Activated CD4-positive, alpha-beta T cell treated with anti-CD3 and anti-CD28 coated beads, Interleukin-2, amount 50 U/mL, for 24 hours (primary cell): ENCODE measurements at regions not wholly inside any gene's neighbourhood (a gene's known extent, or its start where the extent isn't known, plus 50 kb on each side); places are given as distances from the start of the nearest gene placed in this dataset.
"Not testable (repeated sequence)": the region's sequence is repeated elsewhere in the genome, so short reads cannot be mapped to it uniquely, and the experiment has no call there.

Source experiments
- DNase-seq, 2 donors: peaks; one replicate each; pipeline ENCODE4 v3.0.0-alpha.2; 2020; ENCODE audit warnings: low read depth in 1 of 2, low spot score in 1 of 2

DNA sequence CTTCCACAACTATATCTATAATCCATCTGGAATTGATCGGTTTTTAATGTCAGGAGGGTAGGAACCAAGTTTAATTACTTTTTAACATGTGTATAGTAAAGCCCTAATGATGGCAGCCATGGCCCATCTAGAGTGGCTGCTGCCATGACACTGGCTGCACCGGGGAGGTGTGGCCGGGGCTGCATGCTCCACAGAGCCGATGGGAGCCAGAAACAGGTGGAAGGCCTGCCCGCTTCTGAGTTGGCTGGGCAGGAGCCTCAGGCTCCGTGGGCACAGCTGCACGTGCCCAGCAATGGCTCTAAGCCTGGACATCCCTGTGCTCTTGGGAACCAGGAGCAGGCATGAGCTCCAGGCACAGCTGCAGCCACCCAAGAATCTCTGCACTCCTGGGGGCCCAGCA, 73.0 kb downstream of the GBP6 start:
- no peak for DNase-seq

DNA sequence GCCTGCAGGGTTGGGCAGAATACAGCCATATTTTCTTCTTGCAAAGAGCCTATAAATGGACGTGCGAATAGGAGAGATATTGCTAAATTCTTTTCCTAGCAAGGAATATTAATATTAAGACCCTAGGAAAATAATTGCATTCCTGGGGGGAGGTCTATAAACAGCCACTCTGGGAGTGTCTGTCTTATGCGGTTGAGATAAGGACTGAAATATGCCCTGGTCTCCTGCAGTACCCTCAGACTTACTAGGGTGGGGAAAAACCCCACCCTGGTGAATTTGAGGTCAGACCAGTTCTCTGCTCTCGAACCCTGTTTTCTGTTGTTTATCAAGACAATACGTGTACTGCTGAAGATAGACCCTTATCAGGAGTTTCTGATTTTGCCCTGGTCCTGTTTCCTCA, 74.4 kb downstream of the GBP6 start:
- DNase-seq, result not testable (repeated sequence)

DNA sequence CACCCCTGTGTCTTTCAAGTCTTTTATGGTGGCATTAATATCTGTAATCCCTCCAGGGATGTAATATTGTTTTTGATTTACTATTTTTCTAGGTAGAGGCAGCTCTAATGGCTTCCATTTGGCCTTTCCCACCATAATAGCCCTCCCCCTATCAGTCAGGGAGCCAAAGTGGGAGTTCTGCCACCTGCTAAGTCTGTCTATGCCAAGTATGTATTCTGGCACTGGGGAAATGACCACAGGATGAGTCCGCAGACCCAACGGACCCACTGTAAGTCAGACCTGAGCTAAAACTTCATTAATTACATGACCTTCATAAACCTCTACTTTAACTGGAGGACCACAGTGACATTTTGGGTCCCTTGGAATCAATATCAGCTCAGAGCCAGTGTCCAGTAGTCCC, 77.1 kb downstream of the GBP6 start:
- DNase-seq, result no peak

DNA sequence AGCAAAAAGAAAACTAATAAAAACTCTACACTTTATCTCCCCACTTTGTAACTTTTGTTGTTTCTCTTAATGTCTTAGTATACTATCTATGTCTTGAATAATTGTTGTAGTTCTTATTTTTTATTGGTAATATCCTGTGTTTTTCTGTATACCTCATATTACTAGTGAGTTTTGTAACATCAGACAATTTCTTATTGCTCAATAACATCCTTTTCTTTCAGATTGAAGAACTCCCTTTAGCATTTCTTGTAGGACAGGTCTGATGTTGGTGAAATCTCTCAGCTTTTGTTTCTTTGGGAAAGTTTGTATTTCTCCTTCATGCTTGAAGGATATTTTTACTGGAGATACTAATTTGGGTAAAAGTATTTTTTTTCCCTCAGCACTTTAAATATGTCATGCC, 79.8 kb upstream of the LRRC8B start:
- DNase-seq, result no peak

DNA sequence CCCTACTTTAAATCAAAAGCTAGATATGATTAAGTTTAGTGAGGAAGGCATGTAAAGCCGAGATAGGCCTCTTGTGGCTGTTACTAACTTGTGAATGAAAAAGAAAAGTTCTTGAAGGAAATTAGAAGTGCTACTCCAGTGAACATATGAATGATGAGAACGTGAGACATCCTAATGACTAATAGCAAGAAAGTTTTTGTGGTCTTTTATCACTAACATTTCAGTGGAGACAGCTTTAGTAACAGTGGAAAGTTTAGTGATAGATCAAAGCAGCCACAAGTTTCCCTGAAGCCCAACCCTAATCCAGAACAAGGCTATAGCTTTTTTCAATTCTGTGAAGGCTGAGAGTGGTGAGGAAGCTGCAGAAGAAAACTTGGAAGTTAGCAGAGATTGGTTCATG, 73.6 kb upstream of the LRRC8B start:
- peak in 1 of 2 donors; percentile 31 for DNase-seq

DNA sequence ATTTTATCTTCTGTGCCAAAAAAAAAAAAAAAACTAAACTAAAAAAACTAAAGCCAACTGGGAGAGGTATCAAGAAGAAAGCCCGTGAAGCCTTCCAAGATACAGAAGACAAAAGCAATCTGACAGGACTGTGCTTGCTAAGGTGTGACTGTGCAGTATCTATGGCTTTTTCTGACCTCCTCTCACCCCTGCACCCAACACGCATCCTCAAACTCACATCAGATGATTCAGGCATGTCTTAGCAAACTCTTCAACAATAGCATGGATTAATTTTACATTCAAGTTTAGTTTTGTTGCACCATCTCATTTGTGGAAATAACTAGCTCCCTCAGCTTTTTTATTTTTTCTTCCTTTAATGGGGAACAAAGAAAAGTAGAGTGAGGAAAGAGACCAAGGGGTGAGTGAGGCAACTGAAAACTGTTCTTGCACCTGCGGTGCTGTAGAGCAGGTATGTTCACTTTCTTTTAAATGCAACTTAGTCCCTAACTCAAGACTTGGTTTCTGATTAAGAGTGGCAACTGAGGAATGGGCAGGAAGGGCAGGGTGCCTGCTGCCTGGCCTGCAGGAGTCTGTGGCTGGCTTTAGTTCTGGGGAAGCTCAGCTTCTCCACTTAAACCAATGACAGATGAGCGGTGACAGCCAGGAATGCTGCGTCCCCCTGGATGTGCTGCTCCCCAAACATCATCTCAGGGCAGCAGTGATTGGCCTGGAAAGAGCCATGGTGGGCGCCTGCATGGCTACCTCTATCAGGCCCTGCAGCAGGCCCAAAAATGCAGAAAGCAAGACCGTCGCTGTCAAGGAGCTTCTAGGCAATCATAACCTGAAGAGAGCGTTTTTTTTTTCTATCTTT, 71.3 kb upstream of the LRRC8B start:
- DNase-seq, result no peak

DNA sequence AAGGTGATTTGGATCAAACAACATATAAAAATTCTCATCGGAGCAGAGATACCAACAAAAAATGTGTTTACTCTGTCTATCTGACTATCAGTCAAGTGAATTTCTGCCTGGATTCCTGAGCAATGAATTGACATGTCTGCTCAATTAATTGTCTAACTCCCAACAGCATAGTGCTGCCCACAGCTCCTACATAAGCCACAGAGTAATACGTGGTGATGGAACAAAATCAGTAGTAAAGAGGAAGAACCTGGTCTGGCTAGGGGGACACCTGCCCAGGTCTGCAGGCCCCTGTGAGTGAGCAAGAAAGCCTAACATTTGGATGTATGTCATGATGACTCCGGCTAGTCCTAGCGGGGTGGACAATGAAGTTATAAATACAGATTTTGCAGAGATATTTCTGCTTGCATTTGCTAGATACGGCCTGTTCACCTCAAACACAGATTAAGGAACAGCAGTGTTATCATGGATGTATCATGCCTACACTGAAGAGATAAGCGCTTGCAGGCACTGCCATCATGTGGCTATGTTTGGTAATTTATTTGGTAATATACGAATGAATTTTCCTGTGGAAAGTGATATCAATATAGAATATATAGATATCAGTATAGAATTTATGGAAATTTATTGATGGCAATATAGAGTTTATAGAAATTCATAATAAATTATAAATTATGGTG, 69.6 kb upstream of the LRRC8B start:
- peak; percentile 10 to 48 for DNase-seq

DNA sequence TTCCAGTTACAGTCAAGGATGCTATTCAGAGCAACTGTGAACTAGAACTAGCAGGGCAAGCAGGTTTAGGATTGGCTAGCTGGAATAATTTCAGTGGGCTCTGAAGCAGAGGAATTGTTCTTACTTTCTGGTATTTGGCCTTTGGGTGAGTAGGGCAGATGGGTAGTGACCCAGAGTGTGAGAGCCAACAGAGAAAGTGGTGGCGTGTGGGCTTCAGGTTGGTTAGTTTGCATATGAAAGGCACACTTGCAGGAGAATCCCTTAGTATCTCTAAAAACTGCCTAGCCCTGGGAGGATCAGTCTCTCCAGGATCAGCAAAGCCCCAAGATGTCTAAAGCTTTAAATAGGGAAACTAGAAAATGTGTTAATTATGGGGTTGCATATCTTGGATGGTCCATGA, 67.6 kb upstream of the LRRC8B start:
- no peak for DNase-seq

DNA sequence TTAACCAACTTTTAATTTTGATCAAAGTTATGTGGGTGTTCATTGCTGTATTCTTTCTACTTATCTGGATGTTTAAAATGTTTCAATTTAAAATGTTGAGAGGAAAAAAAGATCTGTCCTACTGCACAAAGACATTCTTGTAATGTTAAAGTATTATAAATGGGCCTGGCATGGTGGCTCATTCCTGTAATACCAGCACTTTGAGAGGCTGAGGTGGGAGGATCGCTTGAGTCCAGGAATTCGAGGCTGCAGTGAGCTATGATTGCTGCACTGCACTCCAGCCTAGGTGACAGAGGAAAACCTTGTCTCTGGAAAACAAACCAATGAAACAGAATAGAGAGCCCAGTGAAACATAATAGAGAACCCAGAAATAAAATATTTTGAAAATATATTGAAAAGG, 65.5 kb upstream of the LRRC8B start:
- no peak for DNase-seq

DNA sequence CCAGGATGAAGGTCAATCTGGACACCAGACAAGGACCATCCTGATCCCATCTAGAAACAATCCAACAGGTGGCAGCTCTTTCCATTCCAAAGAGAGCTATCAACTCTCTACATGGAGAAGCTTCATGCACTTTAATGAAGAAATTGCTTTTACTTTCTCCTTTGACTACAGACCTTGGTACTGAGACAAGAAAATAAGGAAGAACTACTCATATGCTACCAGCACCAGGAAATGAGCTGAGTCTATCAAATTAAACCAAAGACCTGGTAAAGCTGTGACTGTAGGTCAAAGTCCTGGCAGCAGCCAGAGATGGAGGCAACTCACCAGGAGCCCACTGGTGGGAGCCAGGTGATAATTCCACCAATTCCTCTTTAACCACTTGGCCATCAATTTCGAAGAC, 64.3 kb upstream of the LRRC8B start:
- DNase-seq, result no peak

DNA sequence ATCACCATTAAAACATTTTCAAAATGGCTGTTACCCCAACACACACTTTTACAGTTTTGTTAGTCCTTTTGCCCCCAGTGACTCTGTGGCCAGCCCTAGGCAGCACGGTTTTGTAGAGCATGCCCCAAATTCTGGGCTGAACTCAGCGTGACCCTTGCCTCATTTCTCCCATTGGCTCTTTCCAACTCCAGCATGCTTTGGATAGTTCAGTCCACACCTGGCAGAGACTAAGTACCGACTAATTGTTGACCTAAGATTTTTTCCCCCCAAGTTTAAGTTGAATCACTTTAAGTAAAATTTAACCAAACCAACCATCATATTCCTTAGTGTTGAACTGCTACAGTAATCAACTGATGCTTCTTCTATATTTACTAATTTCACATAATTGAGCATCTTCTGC, 62.4 kb upstream of the LRRC8B start:
- DNase-seq, result no peak

DNA sequence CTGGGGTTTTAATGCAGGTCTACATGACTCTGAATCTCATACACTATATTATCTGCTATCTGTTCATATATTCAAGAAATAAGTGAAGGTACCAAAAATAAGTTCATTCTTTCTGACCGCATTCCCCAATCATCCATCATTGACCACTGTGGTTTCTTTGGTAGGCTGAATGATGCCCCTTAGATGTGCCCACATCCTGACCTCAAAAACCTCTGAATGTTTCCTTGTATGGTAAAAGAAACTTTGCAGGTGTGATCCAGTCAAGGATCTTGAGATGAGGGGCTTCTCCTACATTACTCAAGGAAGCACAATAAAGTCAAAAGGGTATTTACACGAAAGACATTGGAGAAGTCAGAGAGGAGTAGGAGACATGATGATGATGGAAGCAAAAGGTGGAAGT, 60.6 kb upstream of the LRRC8B start:
- no peak for DNase-seq

DNA sequence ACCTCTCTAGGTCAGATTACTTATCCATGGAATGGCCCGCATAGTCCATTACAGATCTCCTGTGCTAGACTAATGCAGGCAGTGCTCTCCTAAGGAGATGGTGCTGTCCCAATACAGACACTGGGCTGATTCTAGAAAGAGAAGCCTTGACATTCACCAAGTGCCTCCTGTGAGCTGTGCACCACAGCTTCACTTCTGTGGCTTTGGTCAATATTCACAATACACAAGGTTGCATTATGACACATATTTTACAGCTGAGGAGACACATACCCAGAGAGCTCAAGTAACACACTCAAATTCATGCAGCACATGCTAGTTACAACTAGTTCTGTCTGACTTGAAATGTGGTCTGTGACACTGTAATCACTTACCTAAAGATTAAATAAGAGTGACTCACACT, 59.4 kb upstream of the LRRC8B start:
- no peak for DNase-seq

DNA sequence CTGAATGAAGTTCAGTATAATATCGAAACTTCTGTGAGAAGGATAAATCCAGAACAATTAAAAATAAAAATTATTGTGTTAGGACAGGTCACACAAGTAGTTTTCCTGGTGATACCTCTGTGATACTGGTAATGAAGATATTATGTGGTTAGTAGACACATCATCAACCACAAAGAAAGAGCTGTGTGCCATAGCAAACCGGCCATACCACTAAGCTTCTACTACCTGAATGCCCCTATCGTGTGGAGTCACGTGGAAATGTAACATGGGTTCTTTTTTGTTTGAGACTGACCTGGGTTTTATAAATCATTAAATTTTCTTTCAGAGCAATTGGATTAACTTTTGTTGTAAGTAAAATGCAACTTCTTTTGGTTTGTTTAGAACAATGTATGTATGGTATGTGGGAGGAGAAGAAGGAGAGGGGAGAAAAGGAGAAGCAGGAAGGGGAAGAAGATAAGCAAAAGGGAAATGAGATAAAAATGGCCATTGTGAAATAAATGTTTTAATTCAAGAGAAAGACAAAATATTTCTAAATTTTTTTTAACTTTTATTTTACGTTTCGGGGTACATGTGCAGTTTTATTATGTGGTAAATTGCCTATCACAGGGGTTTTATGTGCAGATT, 58.2 kb upstream of the LRRC8B start:
- no peak for DNase-seq

DNA sequence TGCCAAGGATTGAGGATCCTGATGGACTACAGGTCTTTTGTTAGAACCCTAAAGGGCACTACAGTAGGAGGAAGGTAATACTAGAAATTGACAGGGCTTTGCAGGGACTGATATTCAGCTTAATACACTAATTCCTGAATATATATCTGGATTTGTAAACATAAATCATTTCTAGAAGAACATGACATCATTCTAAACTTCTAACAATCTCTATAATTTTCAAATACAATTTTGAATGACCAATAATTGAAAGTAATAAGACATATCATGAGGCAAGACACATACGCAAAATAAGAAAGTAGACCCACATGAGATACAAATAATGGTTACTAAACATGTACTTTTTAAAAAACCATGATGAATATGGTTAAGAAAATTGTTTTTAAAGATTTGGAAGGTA, 52.4 kb upstream of the LRRC8B start:
- DNase-seq, result no peak

DNA sequence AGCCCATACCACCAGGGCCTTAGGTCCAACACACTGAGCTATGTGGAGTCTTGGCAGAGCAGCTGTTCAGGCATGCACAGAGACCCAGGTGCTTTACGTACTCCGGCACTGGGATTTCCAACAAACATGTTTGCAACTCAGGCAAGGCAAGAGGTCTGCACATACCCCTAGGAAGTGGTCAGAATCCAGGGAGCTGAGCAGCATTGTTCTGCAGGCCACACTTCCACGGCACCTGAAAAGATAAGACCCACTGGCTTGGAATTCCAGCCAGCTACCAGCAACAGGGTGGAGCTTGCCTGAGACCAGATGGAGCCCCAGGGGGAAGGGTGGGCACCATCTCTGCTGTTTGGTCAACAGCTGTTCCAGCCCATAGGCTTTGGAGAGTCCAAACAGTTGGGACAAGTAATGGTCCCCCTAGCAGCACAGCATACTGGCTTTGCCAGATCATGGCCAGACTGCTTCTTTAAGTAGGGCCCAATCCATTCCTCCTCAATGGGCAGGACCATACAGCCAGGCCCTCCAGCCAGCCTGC, 51.7 kb upstream of the LRRC8B start:
- DNase-seq, result no peak
